Occipital lobe (tissue), 1 donor: ENCODE measurements at regions not wholly inside any gene's neighbourhood (a gene's known extent, or its start where the extent isn't known, plus 50 kb on each side); places are given as distances from the start of the nearest gene placed in this dataset.
"Not testable (repeated sequence)": the region's sequence is repeated elsewhere in the genome, so short reads cannot be mapped to it uniquely, and the experiment has no call there.

Source experiments
- DNase-seq: peaks from one replicate; lab custom pipeline; 2025; lab: John Stamatoyannopoulos, UW

DNA sequence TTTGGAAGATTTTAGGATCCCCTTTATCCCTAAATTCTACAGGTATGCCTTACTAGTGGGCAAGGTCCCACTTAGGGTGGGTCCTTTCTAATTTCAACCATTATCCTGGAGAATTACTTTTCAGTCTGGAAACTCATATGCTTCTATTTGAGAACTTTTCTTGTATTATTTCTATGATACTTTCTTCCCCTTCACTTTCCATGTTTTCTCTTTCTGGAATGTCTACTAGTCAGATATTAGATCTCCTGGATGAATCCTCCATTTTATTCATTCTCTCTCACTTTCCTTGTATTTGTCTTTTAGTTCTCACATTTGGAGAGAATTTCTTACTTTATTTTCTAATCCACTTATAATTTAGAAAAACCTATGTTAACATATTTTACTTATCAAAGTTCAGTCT is 83.9 kb upstream of the SIPA1L2 start:
- no peak for DNase-seq

DNA sequence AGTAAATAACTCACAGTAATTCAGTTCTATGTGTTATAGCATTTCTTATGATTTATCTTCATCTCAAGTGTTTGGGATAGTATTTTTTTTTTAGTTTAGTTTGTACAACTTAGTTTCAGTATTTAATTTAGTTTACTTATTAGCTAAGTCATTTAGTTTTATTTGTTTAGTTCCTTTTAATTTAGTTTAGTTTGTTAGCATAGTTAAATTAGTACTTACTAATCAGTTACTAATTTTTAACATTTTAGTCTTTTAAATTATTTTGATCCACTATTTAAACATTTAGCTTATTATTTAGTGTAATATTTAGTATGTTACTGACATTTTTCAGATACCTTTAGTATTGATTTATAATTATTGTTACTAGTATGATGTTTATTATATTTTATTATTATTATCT is 85.2 kb upstream of the SIPA1L2 start:
- DNase-seq, result no peak

- DNase-seq, result not testable (repeated sequence)
Measured at GRCh38 chr1:232717911-232718310, 87.3 kb upstream of the MAP10 start.

- DNase-seq, result no peak
Measured at GRCh38 chr1:232718928-232719927, 86.0 kb upstream of the MAP10 start.

- no peak for DNase-seq
Measured at GRCh38 chr1:232722626-232723025, 82.6 kb upstream of the MAP10 start.

DNA sequence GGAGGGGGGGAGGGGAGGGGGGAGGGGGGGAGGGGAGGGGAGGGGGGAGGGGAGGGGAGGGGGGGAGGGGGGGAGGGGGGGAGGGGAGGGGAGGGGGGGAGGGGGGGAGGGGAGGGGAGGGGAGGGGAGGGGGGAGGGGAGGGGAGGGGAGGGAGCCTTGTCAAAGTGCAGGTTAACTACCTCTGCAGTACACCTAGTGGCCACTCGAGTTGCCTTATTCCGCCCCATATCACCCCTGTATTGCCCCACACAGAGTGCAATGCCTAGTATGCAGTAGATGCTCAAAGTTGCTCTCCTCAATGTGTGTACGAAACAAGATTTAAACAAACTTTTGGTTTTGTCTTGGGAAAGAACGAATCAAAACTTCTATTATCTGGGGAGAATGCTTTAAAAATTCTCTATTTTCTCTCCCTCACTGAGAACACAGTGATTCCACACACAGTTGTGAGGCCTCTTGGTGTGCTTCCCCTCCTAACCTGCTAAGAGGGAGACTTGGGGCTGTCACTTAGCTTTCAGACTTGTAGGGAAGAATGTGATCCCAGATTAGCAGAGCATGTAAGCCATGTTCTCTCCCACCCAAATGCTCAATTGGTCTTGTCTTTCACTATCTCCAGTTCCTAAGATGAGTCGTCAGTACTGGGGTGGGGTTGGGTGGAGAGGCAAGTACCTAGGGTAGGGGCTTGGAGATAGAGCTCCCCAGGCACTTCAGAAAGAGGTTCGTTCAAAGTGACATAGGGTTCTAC is 79.7 kb upstream of the MAP10 start:
- DNase-seq, result no peak

- DNase-seq, result no peak
Measured at GRCh38 chr1:232726048-232726779, 79.0 kb upstream of the MAP10 start.

DNA sequence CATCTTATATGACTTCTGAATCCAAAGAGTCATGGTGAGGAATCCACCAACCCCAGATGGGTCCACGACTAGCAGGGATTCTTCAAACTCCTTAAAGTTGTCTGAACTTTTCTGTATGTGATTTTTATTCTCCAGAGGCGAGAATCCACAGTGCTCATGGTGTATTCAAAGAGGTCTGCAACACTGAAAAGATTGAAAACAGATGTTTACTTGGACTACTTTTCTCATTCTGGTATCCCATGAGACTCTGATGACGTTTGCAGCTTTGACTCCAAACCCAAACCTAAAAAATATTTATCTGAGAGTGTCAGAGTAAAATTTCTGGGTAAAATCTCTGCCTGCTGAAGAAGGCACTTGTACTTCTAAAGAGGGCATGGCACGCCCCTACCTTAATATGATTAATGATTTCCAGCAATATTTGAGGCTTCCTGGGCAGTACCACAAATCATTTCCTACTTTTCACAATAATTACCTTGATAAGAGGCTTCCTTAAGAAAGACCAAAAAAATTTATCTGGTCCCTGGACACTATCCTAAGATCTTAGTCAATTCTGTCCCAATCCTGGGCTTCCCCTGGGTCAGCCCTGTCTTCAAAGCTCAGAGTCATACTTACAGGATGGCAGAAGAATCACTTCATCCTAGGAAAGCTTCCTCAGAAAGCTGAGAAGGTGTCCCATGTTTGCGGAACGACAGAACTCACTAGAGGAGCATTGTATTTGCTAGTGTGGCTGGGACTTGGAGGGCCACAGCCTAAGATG is 76.5 kb upstream of the MAP10 start:
- DNase-seq, result no peak

DNA sequence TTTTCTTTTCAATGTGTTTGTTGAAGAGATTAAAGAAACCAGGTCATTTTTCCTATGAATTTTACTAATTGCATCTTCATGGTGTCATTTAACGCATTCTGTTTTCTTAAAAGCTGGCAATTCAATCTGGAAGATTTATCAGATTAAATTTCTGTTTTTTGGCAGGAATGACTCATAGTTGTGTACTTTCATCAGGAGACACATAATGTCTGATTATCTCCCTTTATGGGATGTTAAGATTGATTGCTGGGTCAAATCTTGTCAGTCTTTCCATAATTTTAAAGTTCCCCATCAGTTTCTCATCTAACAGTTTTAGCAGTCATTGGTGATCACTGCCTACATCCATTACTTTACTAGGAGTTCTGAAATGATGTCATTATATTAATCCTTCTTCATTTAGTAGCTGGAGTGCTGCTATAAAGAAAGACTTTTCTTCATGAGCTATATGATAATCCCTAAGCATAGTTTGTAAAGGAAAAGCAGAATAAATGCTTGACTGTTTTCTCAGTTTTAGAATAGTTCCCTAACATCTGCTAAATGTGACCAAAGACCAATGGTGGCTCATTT is 72.8 kb upstream of the MAP10 start:
- DNase-seq, result no peak

DNA sequence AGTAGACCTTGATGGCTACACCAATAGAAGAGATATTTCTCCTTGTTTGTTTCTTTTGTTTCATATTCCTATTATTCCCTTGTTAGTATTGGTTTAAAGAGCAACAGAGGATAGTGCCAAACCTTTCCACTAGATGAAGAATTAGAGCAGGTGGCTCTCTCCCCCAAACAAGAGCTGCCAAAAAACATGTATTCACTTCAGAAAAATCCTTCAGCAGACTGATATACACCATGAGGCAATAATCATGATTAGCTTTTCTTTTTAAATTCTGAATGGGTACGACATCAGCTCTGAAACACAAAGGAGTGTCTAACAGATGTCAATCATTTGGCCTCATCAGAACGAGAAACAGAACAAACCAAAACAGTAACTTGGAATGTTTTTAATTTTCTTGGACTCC is 67.3 kb upstream of the MAP10 start:
- DNase-seq, result no peak

GRCh38 chr1:232743999-232744398 is 61.2 kb upstream of the MAP10 start:
- no peak for DNase-seq

DNA sequence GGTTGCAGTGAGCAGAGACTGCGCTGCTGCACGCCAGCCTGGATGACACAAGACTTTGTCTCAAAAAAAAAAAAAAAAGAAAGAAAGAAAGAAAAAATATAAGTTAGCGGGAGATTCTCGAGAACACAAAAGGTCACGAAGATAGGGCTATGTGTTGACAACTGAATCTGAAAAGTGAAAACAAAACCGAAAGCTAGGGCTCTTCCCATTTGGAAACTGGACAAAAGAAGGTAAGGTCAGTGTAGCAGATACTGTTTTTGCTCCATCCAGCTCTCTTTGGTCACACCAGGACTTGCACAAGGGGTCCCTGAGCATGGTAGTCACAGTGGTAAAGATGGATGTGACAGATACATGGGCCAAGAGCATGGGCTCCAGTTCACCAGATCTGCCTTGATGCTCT is 60.4 kb upstream of the MAP10 start:
- DNase-seq, result no peak

- not testable (repeated sequence) for DNase-seq
Measured at GRCh38 chr1:232745698-232746097, 59.5 kb upstream of the MAP10 start.

GRCh38 chr1:232748910-232749368 is 56.3 kb upstream of the MAP10 start:
- DNase-seq, result no peak

- DNase-seq, result no peak
Measured at GRCh38 chr1:232751393-232752140, 53.6 kb upstream of the MAP10 start.

DNA sequence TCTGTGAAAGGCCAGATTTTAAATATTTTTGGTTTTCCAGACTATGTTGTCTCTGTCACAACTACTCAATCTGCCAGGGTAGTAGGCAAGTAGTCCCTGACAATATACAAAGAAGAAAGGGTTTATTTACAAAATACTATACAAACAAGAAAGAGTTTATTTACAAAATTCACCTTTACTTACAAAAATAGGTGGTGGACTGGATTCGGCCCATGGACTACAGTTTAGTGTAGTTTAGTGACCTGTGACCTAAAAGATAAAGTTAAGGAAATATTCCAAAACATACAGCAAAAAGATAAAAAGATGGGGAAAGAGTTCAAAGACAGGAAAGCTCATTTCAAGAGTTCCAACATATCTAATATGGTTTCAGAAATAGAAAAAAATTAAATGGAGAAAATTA is 52.9 kb upstream of the MAP10 start:
- DNase-seq, result no peak

DNA sequence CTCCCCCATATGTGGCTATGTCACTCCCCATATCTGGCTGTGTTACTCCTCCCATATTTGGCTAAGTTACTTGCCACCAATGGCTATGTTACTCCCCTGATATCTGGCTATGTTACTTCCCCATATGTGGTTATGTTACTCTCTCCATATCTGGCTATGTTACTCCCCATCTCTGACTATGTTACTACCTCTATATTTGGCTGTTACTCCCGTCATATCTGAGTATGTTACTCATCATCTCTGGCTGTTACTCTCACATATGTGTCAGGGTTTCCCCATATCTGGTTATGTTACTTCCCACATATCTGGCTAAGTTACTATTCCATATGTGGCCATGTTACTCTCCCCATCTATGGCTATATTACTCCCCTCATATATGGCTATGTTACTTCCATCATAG is 50.3 kb upstream of the MAP10 start:
- DNase-seq, result no peak
